HG02759 (cell line): ENCODE measurements at regions not wholly inside any gene's neighbourhood (a gene's known extent, or its start where the extent isn't known, plus 50 kb on each side); places are given as distances from the start of the nearest gene placed in this dataset.
"Not testable (repeated sequence)": the region's sequence is repeated elsewhere in the genome, so short reads cannot be mapped to it uniquely, and the experiment has no call there.

ENCODE experiments used
- ATAC-seq: cut with Tn5 transposase; IDR thresholded peaks from one replicate; pipeline ENCODE4 v1.9.1; 2021; ENCODE audit warnings: mild to moderate bottlenecking, moderate library complexity; ENCODE audit not compliant: unreplicated experiment

- no peak for ATAC-seq
These were observed 304.7 kb upstream of the SGK1 start for GRCh38 chr6:134622382-134623173.

GRCh38 chr6:134621858-134622257 is 303.9 kb upstream of the SGK1 start:
- no peak for ATAC-seq

- no peak for ATAC-seq
These were observed 301.9 kb upstream of the SGK1 start for GRCh38 chr6:134619789-134620188.

GRCh38 chr6:134619077-134619476 is 301.2 kb upstream of the SGK1 start:
- no peak for ATAC-seq

- no peak for ATAC-seq
These were observed 296.9 kb upstream of the SGK1 start for GRCh38 chr6:134614606-134615485.

GRCh38 chr6:134612128-134612527 is 294.2 kb upstream of the SGK1 start:
- ATAC-seq, result not testable (repeated sequence)

- no peak for ATAC-seq
These were observed 292.5 kb upstream of the SGK1 start for GRCh38 chr6:134610411-134610810.

GRCh38 chr6:134609716-134610261 is 291.9 kb upstream of the SGK1 start:
- no peak for ATAC-seq

GRCh38 chr6:134607411-134607810 is 289.5 kb upstream of the SGK1 start:
- no peak for ATAC-seq

GRCh38 chr6:134605034-134605433 is 287.1 kb upstream of the SGK1 start:
- ATAC-seq, result no peak

- ATAC-seq, result no peak
These were observed 286.2 kb upstream of the SGK1 start for GRCh38 chr6:134604014-134604676.

GRCh38 chr6:134603561-134603960 is 285.6 kb upstream of the SGK1 start:
- ATAC-seq, result no peak

GRCh38 chr6:134602123-134602522 is 284.2 kb upstream of the SGK1 start:
- no peak for ATAC-seq

GRCh38 chr6:134600671-134601070 is 282.8 kb upstream of the SGK1 start:
- ATAC-seq, result no peak

- ATAC-seq, result no peak
These were observed 281.2 kb upstream of the SGK1 start for GRCh38 chr6:134599079-134599478.

- no peak for ATAC-seq
These were observed 278.3 kb upstream of the SGK1 start for GRCh38 chr6:134596191-134596590.

GRCh38 chr6:134594881-134595280 is 277.0 kb upstream of the SGK1 start:
- no peak for ATAC-seq

GRCh38 chr6:134593887-134594286 is 276.0 kb upstream of the SGK1 start:
- ATAC-seq, result no peak

- ATAC-seq, result no peak
These were observed 275.5 kb upstream of the SGK1 start for GRCh38 chr6:134593442-134593841.

- ATAC-seq, result no peak
These were observed 275.1 kb upstream of the SGK1 start for GRCh38 chr6:134593024-134593423.

- no peak for ATAC-seq
These were observed 272.5 kb upstream of the SGK1 start for GRCh38 chr6:134590449-134590848.
